GM21737 (cell line): ENCODE measurements at regions not wholly inside any gene's neighbourhood (a gene's known extent, or its start where the extent isn't known, plus 50 kb on each side); places are given as distances from the start of the nearest gene placed in this dataset.

Experiments used
- ATAC-seq: cut with Tn5 transposase; IDR thresholded peaks from one replicate; pipeline ENCODE4 v1.9.1; 2021; ENCODE audit warnings: mild to moderate bottlenecking, moderate library complexity; ENCODE audit not compliant: unreplicated experiment

DNA sequence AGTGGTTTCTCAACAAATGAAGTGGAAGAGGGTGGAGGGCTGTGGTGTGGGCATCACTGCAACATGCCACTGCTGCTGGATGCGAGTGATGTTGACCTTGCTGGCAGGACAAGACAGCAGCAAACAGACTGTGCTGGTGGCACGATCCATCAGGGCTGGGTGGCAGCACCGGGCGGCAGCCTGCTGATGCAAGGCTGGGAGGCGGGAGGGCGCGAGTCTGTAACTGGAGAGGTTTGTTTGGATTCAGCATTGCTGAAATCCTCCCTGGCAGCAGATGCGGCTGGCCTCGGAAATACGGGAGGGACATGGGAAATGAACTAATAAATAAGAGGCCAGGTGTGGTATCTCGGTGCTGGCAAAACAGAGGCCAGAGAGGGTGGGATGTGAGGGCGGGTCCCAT lies 224.2 kb downstream of the ENGASE start:
- no peak for ATAC-seq

DNA sequence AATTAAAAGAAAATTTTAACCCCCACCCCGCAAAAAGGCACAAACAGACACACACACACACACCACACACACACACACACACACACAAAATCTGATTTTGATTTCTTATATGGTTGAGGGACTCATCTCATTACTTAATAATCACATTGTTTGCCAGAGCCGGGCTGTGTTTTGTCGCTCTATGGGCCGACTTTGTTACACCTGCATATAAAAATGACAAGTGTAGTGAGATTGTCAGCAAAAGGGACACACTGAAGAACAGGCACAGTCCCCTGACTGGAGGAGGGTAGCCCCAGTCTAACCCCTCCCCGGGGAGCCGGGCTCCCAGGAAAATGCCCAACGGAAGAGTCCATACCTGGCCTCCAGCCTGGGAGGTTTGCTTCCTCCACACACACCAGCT lies 221.6 kb downstream of the ENGASE start:
- ATAC-seq, result no peak

DNA sequence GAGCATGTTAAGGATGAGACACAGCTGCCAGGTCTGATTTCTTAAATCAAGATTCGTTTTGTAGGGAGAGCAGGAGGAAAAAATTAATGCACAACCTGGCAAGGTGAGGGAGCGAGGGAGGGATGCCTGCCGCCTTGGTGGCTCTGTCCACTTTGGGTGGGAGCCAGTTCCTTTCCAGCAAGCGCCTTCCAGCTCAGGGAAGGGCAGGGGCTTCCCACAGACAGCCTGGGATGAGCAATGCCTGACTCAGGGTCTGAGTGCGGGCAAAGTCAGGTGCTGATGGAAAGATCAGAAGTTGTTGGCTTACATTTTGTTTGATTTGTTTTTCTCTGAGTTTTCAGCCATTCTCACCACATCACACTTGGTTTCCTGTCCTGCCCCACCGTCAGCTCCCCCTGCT lies 220.7 kb downstream of the ENGASE start:
- no peak for ATAC-seq

DNA sequence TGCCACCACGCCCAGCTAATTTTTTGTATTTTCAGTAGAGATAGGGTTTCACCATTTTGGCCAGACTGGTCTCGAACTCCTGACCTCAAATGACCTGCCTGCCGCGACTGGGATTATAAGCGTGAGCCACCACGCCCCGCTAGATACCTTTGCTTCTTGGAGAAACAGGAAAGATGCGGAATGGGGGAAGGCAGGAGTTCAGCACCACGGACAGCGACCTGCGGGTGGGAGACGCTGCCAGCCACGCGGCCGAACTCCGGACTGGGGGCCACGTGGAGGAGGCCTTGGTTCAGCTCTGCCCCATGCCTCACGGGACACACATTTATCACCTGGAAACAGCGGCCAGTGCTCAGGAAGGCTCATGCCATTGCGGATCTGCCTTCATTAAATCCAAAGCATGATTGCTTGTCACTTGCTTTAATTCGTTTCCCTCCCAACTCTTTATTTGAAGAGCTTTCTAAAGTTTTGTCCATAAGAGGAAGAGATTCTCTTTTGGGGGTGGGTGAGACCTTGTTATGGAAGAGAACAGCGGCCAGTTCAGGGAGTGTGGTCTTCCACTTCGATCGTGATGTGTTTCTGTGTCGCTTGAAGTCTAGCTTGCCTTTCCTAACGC lies 219.9 kb downstream of the ENGASE start:
- no peak for ATAC-seq

- ATAC-seq, result no peak
These were observed 217.9 kb downstream of the ENGASE start for GRCh38 chr17:79292501-79292900.

DNA sequence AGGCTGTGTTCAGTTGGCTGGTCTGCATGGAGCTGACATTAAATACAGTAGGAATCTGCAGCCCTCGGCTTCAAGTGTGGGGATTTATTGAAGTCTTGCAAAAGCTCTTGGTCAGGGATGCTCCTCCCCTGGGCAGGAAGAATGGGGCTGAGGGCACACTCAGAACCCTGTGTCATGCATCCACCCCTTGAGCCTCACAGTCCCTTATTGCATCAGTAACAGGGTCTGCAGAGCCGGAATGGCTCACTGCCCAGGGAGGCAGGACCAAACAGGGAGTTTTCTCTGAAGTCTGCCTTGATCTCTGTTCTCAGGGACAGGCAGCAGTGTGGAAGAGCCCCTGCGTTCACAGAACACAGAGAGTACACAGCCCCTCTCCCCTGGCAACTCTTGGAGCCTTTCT lies 216.8 kb downstream of the ENGASE start:
- ATAC-seq, result no peak

GRCh38 chr17:79290726-79291125 lies 216.1 kb downstream of the ENGASE start:
- ATAC-seq, result no peak

- no peak for ATAC-seq
These were observed 214.3 kb downstream of the ENGASE start for GRCh38 chr17:79288950-79289349.

- no peak for ATAC-seq
These were observed 211.8 kb downstream of the ENGASE start for GRCh38 chr17:79286440-79286839.

DNA sequence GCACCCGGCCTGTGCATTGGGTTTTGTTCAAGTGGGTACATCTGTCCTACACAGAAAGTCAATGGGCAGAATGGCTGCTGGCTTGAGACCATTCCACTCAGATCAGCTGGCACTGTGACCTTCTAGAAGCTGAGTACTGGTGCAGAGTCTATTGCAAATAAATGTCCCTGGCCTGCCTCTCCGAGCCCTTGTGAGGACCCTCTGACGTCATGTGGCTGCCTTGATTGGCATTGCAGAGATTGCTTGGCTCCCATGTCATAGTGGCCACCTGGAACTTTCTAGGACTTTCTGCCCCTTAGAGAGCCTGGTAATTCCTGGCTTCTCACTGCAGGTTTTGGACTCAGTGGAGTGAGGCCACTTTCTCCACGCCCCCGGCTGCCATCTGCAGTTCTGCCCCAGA lies 211.3 kb downstream of the ENGASE start:
- ATAC-seq, result no peak

DNA sequence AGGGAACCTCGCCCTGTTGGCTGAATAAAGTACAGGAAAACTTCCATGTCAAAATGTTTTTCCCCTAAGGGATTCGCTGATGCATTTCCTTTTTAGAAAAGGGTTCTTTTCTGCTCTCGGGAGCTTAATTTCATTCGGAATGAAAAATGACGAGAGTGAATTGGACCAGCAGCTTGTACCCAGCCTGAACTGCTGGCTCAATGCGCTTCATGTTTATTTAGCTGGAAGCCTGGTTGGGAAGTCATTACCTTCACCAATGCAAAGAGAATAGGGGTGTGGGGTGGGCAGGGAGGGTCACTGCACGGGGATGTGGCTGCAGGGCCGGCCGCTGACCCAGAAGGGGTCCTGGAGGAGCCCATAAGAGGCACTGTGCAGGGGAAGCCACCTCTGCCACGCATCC lies 207.7 kb downstream of the ENGASE start:
- no peak for ATAC-seq

DNA sequence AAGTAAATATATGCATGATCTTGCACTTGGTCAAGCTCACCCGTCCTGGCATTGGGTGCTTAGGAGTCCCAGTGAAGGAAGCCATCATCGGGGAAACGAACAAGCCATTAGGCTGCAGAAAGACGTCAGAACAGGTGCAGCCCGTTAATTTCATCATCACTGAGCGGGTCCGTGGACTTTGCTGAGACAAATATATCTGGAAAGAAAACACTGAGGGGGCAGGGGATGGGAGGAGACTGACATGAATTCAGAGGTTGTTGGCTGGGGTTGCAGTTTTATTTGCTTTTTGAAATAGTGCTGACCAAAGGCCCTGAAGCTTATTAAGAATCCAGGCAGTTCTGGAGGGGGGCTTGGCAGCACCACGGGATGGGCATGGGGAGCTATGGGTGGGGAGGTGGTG lies 207.2 kb downstream of the ENGASE start:
- no peak for ATAC-seq

GRCh38 chr17:79280866-79281572 lies 206.4 kb downstream of the ENGASE start:
- ATAC-seq, result no peak

- ATAC-seq, result no peak
These were observed 205.4 kb downstream of the ENGASE start for GRCh38 chr17:79280010-79280409.

DNA sequence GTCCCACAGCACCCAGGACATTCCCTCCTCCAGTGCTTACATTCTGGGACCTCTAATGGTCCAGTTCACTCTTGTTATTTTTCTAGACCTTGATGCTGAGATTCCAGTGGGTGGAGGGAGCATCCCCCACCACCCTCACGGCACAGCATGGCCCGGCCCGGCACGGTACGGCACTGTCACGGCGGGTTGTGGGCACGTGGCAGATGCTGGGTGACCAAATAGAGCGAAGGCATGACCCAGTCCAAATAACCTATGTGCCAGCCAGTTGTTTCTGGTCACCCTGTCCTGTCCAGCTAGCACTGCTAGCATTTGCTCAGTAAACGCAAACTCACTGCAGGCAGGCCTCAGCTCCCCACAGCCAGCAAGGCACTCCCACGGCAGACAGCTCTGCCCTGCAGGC lies 204.7 kb downstream of the ENGASE start:
- ATAC-seq, result no peak

- ATAC-seq, result no peak
These were observed 202.2 kb downstream of the ENGASE start for GRCh38 chr17:79276821-79277220.

GRCh38 chr17:79273660-79274059 lies 199.0 kb downstream of the ENGASE start:
- ATAC-seq, result no peak

- no peak for ATAC-seq
These were observed 198.1 kb downstream of the ENGASE start for GRCh38 chr17:79272666-79273219.

DNA sequence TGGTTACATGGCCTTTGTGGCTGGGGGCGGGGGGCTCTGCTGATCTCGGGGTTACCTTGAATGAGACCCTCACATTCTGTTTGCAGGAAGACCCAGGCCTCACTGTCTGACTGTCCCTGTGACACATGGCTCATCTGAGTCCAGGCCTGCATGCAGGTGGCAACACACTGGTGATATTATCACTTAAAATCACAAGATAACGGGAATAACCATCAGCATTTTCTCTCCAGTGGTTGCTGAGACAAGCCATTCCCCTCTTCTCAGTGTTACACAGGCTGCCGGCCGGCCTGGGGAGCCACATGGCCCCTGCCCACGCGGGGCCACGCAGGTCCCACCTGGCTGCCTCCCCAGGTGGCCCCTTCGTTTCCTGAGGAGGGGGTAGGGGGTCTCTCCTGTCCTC lies 197.6 kb downstream of the ENGASE start:
- no peak for ATAC-seq

DNA sequence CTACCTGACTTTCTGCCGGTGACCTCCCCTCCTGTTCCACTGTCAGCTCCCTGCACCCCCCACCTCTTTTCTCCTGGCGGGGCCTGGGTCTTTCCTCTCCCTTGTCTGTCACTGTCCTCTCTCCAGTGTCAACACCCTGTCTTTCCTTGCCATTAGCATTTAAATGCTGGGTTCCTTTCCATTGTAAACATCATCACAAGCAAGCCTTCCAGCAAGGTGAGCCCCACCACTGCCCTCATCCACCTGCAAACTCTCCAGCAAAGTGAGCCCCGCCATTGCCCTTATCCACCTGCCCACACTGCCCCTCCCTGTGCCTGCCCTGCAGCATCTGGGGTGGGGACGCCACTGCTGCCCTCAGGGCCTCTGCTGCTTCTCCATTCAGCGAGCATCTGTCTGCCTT lies 195.0 kb downstream of the ENGASE start:
- no peak for ATAC-seq

- ATAC-seq, result no peak
These were observed 188.6 kb downstream of the ENGASE start for GRCh38 chr17:79263191-79263590.

GRCh38 chr17:79262624-79263023 lies 188.0 kb downstream of the ENGASE start:
- ATAC-seq, result no peak
